ENCODE measurements at regions not wholly inside any gene's neighbourhood (a gene's known extent, or its start where the extent isn't known, plus 50 kb on each side); places are given as distances from the start of the nearest gene placed in this dataset.
"Not testable (repeated sequence)": the region's sequence is repeated elsewhere in the genome, so short reads cannot be mapped to it uniquely, and the experiment has no call there.

GRCh38 chr1:30229557-30229956 lies 493.8 kb downstream of the MATN1 start:
- DNase-seq = no peak

DNA sequence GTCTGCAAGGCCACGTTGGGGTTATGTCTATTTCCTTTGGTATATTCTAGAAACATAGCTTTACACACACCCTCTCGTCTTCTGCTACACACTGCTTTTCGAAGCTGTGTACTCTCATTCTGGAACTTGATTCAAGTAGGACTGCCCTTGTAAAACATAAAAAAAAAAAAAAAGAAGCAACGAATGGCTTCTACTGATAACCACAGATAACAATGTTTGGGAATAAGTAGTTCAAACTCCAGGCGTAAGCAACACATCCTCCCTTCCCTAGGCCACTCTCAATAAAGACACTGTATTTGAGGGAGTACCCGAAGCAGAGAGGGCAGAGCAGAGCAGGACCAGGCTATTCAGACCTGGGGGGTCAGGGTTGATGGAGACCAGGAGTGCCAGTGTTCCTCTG lies 496.7 kb downstream of the MATN1 start:
- no peak for DNase-seq

DNA sequence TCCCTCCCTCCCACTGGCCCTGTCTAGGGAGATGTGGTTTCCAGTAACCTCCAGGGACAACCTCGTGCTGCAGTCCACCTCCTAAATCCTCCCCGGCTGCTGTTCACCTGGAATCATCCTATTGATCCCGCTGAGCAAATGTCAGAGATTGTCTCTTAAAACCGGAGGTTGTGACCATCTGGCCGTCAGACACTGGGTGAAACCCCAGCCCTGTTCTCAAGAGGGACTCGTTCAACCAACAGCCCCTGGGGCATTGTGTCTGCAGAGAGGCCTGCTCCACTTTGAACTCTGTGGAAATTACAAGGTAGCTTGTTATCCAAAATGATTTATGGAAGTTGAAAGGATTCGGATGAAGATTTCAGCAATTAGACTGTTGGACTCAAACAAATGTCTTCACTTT lies 498.0 kb downstream of the MATN1 start:
- no peak for DNase-seq

- DNase-seq = no peak
Measured at GRCh38 chr1:30219675-30220074, 503.7 kb downstream of the MATN1 start.

GRCh38 chr1:30218438-30218837 lies 504.9 kb downstream of the MATN1 start:
- DNase-seq = no peak

- no peak for DNase-seq
Measured at GRCh38 chr1:30216602-30217001, 506.8 kb downstream of the MATN1 start.

GRCh38 chr1:30213936-30214335 lies 509.4 kb downstream of the MATN1 start:
- no peak for DNase-seq

GRCh38 chr1:30207962-30208361 lies 515.4 kb downstream of the MATN1 start:
- DNase-seq = not testable (repeated sequence)

- not testable (repeated sequence) for DNase-seq
Measured at GRCh38 chr1:30206631-30207030, 516.8 kb downstream of the MATN1 start.

DNA sequence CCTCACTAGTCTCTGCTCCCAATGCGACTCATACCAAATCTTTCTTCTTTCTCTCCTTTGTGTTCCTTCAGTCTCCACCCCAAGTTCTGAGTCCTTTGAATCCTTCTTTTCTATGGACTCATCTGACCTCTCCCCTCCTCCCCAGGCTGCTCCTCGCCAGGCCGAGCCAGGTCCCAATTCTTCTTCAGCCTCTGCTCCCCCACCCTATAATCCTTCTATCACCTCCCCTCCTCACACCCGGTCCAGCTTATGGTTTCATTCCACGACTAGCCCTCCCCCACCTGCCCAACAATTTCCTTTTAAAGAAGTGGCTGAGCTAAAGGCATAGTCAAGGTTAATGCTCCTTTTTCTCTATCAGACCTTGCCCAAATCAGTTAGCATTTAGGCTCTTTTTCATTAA lies 518.5 kb downstream of the MATN1 start:
- not testable (repeated sequence) for DNase-seq

DNA sequence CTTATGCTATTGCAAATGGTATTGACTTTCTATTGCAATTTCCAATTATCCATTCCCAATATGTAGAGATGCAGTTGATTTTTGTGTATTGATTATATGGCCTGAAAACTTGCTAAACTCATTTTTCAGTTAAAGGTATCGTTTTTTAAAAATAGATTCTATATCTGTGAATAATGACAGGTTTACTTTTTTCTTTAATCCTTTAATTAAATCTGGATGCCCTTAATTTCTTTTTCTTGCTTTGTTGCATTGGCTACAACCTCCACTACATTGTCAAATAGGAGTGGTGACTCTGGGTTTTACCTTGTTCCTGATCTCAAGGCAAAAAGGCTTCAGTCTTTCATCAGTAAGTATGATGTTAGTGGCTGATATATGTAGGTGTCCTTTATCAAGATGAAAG lies 522.4 kb downstream of the MATN1 start:
- no peak for DNase-seq

DNA sequence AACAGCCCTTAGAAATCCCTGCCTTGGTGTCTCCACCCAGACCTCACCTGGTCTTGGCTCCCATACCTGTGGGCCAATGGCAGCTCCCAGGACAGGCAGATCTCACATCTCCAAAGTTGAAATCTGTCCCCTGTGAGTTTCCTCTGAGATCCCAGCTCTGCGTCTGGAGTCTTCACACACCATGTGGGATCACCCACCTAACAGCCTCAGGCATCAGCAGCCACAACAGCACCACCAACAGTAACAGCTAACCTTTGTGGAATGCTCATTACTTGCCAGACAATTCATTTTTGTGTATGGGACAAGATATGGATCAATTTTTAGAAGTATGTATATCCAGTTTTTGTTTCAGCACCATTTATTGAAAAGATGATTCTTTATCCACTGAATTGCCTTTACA lies 523.2 kb downstream of the MATN1 start:
- no peak for DNase-seq

- DNase-seq = no peak
Measured at GRCh38 chr1:30199563-30199962, 523.8 kb downstream of the MATN1 start.

DNA sequence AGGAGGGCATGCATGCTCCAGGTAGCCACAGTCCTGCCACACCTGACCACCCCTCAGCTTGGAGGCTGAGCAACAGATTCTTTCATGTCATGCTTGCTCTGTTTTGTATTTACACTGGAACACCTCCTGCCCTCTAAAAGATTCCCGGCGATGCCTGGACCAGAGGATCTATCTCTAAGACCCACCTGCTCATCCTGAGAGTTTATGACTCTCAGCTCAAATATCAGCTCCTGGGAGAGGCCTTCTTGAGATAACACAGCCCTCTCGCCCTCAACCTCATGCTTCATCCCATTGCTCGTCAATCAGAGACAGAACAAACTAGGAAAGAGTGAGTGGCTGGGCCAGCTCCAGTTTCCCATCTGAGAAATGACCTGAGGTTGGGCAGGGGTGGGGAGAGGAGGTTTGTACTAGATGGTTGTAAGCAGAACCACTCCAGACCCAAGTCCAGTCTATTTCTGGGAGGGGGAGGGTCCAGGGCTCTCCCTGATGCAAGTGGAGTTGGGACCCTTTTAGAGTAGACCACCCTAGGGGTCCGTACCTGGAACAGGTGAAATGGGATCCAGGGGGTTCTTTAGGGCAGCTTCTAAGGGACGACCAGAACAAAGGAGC lies 524.5 kb downstream of the MATN1 start:
- DNase-seq = no peak

- no peak for DNase-seq
Measured at GRCh38 chr1:30198451-30198760, 525.0 kb downstream of the MATN1 start.

DNA sequence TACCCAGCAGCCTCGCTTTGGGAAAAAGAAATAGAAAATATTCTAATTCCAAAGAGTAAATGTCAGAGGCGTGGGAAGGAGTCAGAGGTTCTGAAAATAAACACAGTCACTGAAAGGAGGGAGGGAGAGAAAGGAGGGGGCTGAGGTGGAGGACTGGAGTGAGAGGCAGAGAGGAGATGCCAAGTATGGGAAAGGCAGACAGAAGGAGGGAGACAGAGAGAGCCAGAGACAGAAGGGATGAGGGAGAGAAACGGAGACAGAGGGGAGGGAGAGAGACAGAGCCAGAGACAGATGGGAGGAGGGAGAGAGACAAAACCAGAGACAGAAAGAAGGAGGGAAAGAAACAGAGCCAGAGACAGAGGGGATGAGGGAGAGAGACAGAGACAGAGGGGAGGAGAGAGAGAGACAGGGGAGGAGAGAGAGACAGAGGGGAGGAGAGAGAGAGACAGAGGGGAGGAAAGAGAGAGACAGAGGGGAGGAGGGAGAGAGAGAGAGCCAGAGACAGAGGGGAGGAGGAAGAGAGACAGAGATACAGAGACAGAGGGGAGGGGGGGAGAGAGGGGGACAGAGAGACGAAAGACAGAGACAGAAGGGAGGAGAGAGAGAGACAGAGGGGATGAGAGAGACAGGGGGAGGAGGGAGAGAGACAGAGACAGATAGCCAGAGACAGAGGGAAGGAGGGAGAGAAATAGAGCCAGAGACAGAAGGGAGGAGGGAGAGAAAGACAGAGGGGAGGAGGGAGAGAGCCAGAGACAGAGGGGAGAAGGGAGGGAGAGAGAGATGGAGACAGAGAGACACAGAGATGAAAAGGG lies 525.5 kb downstream of the MATN1 start:
- DNase-seq = no peak

DNA sequence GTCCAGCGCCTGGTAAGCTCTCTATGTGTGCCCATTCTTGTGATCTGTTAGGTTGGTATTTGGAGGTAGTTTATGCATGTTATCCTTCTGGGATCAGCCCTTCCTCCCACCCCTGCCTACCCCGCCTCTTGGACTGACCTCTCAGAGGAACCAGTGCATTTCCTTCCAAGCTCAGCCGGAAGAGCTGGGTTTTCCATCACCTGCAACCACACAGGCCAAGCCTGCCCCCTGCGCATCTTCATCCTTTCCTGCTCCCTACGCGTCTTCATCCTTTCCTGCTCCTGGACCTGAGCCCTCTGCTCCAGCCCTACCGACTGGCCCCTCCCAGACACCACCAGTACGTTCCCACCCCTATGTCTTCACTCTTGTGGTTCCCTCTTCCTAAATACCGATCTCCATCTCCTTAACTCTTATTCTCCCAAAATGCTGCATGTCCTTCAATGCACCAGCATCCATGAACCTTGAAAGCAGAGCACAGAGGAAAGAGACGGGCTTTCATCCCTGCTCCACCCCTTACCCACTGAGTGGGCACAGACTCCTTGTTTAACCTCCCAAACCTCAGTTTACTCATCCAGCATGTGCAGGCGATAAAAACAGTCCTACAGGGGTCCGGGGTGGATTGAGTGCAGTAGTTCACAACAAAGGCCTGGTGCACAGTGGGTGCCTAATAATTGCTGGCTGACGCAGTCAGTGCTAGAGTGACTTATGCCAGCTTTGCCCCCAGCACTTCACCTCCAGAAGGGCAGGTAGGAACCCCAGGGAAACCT lies 526.3 kb downstream of the MATN1 start:
- no peak for DNase-seq

- DNase-seq = no peak
Measured at GRCh38 chr1:30196457-30196856, 526.9 kb downstream of the MATN1 start.

GRCh38 chr1:30195424-30196134 lies 527.8 kb downstream of the MATN1 start:
- DNase-seq = no peak

GRCh38 chr1:30194741-30195423 lies 528.5 kb downstream of the MATN1 start:
- no peak for DNase-seq

GRCh38 chr1:30194046-30194619 lies 529.3 kb downstream of the MATN1 start:
- DNase-seq = no peak

DNA sequence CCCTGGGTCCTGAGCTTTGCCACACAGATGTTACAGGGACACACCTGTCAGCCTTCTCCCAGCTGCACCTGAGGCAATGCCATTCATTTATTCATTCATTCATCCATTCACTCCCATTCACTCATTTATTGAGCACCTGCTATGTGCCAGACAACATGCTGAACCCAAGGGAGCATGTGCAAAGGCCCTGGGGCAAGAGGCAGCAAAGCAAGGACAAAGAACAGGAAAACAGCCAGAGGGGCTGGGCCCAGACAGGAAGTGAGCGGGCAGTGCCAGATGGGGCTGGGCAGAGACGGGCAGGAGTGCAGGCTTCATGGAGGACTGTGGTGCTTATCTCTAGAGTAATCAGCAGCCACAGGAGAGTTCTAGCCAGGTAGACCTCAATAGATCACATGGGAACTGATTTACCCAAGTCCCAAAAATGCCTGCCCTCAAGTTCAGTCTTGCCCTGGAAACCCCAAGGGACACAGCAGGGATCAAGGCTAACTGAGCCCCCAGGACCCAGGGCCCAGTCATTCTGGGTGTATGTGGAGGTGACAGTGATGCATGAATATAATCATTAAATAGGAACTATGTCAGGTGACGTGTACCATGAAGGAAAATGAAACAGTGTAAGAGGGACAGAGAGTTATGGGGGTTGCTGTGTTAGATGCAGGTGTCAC lies 530.3 kb downstream of the MATN1 start:
- no peak for DNase-seq
